ENCODE measurements at regions not wholly inside any gene's neighbourhood (a gene's known extent, or its start where the extent isn't known, plus 50 kb on each side); places are given as distances from the start of the nearest gene placed in this dataset.

- Mint-ChIP-seq H3K27ac (ENCODE audit: unreplicated experiment) (no peak overlapping the region), H3K4me3 (ENCODE audit: unreplicated experiment) (no peak overlapping the region), H3K36me3 (ENCODE audit: low read depth) (no peaks in the 10 kb centered on the region), H3K4me1 (ENCODE audit: low read depth) (no peaks in the 10 kb centered on the region), H3K9me3 (ENCODE audit: low read depth) (no peaks in the 10 kb centered on the region), H3K27me3 (ENCODE audit: low read depth) (peaks cover 6% of the 10 kb centered on the region)
- no peak for DNase-seq (ENCODE audit: low spot score)
- no peak for TF ChIP-seq CTCF (IDR thresholded peaks at IDR 0.05)
Measured at GRCh38 chr5:112472614-112473013, 53.5 kb upstream of the EPB41L4A start.

GRCh38 chr5:112473989-112474388, 54.9 kb upstream of the EPB41L4A start:
- TF ChIP-seq CTCF (IDR thresholded peaks at IDR 0.05): no peak
- Mint-ChIP-seq H3K36me3 (ENCODE audit: low read depth) (no peaks in the 10 kb centered on the region), H3K4me1 (ENCODE audit: low read depth) (no peaks in the 10 kb centered on the region), H3K27me3 (ENCODE audit: low read depth) (peaks cover 5% of the 10 kb centered on the region), H3K4me3 (ENCODE audit: unreplicated experiment) (no peak overlapping the region), H3K27ac (ENCODE audit: unreplicated experiment) (no peak overlapping the region), H3K9me3 (ENCODE audit: low read depth) (no peaks in the 10 kb centered on the region)
- no peak for DNase-seq (ENCODE audit: low spot score)

GRCh38 chr5:112475747-112476365, 56.8 kb upstream of the EPB41L4A start:
- no peak for TF ChIP-seq CTCF (IDR thresholded peaks at IDR 0.05)
- H3K9me3 Mint-ChIP-seq (ENCODE audit: low read depth): no peaks in the 10 kb centered on the region
- peaks cover 3% of the 10 kb centered on the region for H3K27me3 Mint-ChIP-seq (ENCODE audit: low read depth)
- no peak overlapping the region for H3K27ac Mint-ChIP-seq (ENCODE audit: unreplicated experiment)
- H3K4me3 Mint-ChIP-seq (ENCODE audit: unreplicated experiment): no peak overlapping the region
- H3K36me3 Mint-ChIP-seq (ENCODE audit: low read depth): no peaks in the 10 kb centered on the region
- H3K4me1 Mint-ChIP-seq (ENCODE audit: low read depth): peaks cover 10% of the 10 kb centered on the region
- no peak for DNase-seq (ENCODE audit: low spot score)

GRCh38 chr5:112479418-112479817, 60.3 kb upstream of the EPB41L4A start:
- peak overlapping the region; percentile 68 for H3K27ac Mint-ChIP-seq (ENCODE audit: unreplicated experiment)
- TF ChIP-seq CTCF (IDR thresholded peaks at IDR 0.05): no peak
- peaks cover 10% of the 10 kb centered on the region for H3K4me1 Mint-ChIP-seq (ENCODE audit: low read depth)
- no peaks in the 10 kb centered on the region for H3K36me3 Mint-ChIP-seq (ENCODE audit: low read depth)
- no peak overlapping the region for H3K4me3 Mint-ChIP-seq (ENCODE audit: unreplicated experiment)
- no peak for DNase-seq (ENCODE audit: low spot score)
- H3K27me3 Mint-ChIP-seq (ENCODE audit: low read depth): peaks cover under 1% of the 10 kb centered on the region
- peaks cover 8% of the 10 kb centered on the region for H3K9me3 Mint-ChIP-seq (ENCODE audit: low read depth)

- no peak overlapping the region for H3K4me3 Mint-ChIP-seq (ENCODE audit: unreplicated experiment)
- TF ChIP-seq CTCF (IDR thresholded peaks at IDR 0.05): no peak
- H3K36me3 Mint-ChIP-seq (ENCODE audit: low read depth): no peaks in the 10 kb centered on the region
- peaks cover 8% of the 10 kb centered on the region for H3K9me3 Mint-ChIP-seq (ENCODE audit: low read depth)
- H3K27ac Mint-ChIP-seq (ENCODE audit: unreplicated experiment): no peak overlapping the region
- DNase-seq (ENCODE audit: low spot score): no peak
- peaks cover 2% of the 10 kb centered on the region for H3K27me3 Mint-ChIP-seq (ENCODE audit: low read depth)
- H3K4me1 Mint-ChIP-seq (ENCODE audit: low read depth): peaks cover 10% of the 10 kb centered on the region
Measured at GRCh38 chr5:112480501-112480900, 61.4 kb upstream of the EPB41L4A start.
